Left lung (tissue), 4 donors: ENCODE measurements at regions not wholly inside any gene's neighbourhood (a gene's known extent, or its start where the extent isn't known, plus 50 kb on each side); places are given as distances from the start of the nearest gene placed in this dataset.

Source experiments
- ATAC-seq: fragments of 200-7000 bp; cut with Tn5 transposase; one replicate; pipeline ENCODE4 v1.9.1; 2020; ENCODE audit warnings: moderate library complexity
- DNase-seq, 4 donors: peaks; one replicate each; pipeline ENCODE4 v3.0.0-alpha.2; 2013 to 2020
- H3K27ac ChIP-seq, 2 donors: fragments of 200-600 bp; sonication (generic) in 1 of 2; one replicate each; pipeline versions ENCODE4 v1.5.0 to v1.8.0; 2020 to 2021
- H3K27me3 ChIP-seq, 2 donors: fragments of 200-600 bp; sonication (generic) in 1 of 2; one replicate each; pipeline versions ENCODE4 v1.5.0 to v1.8.0; 2020 to 2021
- H3K36me3 ChIP-seq, 2 donors: fragments of 200-600 bp; sonication (generic) in 1 of 2; one replicate each; pipeline versions ENCODE4 v1.5.0 to v1.8.0; 2020 to 2021
- H3K4me1 ChIP-seq, 2 donors: fragments of 200-600 bp; one replicate each; pipeline ENCODE4 v1.8.0; 2021
- H3K4me3 ChIP-seq, 2 donors: fragments of 200-600 bp; sonication (generic) in 1 of 2; one replicate each; pipeline versions ENCODE4 v1.5.0 to v1.8.0; 2020 to 2021; ENCODE audit warnings: mild to moderate bottlenecking in 1 of 2
- H3K9me3 ChIP-seq, 2 donors: fragments of 200-600 bp; sonication (generic) in 1 of 2; one replicate each; pipeline versions ENCODE4 v1.5.0 to v1.8.0; 2020 to 2021
- intact Hi-C, 2 donors: fragments of 100-400 bp; cut with DNase I; formaldehyde crosslinking; loops; one replicate each; pipeline versions ENCODE4 v1.11.2 to v1.14.2; 2022
- TF ChIP-seq, protein P1 (sequence below), 2 donors: fragments of 200-600 bp; sonication (generic) in 1 of 2; IDR thresholded peaks; one replicate each; pipeline versions ENCODE4 v1.5.0 to v1.8.0; 2021; ENCODE audit warnings: antibody characterized with exemption in 2 of 2
- donor health status: DM: no; HTN: yes; CAD: no.
- donor health status: DM: no; HTN: no; CAD: no.

DNA sequence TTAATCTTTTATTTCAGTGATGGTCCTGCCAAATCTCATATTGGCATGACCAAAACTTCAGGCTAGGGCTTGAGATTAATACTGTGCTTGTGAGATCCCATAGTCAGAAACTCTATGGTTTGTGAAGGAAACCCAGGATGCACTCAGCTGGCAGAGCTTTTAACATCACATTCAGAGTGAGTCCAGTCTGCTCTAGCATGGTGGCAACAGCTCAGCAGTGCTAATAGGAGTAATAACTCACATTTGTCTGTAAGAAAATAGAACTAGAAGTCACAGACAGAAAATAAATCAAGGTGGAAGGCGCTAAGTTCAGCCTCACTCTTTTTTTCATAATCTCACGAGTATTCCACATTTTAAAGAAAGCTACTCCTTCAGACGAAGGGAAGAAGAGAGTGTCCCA, 549.3 kb upstream of the TENM4 start:
- DNase-seq, result no peak
- Histone ChIP-seq H3K27me3 (no peaks in the 10 kb centered on the region), H3K27ac (no peak overlapping the region), H3K36me3 (no peaks in the 10 kb centered on the region), H3K4me1 (no peaks in the 10 kb centered on the region), H3K9me3 (no peaks in the 10 kb centered on the region), H3K4me3 (no peak overlapping the region)
- TF ChIP-seq, protein P1, sequence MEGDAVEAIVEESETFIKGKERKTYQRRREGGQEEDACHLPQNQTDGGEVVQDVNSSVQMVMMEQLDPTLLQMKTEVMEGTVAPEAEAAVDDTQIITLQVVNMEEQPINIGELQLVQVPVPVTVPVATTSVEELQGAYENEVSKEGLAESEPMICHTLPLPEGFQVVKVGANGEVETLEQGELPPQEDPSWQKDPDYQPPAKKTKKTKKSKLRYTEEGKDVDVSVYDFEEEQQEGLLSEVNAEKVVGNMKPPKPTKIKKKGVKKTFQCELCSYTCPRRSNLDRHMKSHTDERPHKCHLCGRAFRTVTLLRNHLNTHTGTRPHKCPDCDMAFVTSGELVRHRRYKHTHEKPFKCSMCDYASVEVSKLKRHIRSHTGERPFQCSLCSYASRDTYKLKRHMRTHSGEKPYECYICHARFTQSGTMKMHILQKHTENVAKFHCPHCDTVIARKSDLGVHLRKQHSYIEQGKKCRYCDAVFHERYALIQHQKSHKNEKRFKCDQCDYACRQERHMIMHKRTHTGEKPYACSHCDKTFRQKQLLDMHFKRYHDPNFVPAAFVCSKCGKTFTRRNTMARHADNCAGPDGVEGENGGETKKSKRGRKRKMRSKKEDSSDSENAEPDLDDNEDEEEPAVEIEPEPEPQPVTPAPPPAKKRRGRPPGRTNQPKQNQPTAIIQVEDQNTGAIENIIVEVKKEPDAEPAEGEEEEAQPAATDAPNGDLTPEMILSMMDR (IDR thresholded peaks at IDR 0.05), result no peak
- intact Hi-C loops, result no loop called here
- no peak for ATAC-seq

DNA sequence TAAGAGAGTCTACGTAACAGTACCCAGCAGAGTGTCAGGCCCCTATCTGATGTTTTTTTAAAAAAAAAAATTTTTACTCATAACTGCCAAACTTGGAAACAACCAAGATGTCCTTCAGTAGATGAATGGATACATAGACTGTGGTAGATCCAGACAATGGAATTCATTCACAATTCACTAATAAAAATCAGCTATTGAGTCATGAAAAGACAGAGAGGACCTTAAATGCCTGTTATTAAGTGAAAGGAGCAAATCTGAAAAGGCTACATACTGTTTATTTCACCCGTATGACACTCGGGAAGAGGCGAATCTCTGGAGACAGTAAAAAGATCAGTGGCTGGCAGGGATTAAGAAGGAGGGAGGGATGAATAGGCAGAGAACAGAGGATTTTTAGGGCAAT, 541.4 kb upstream of the TENM4 start:
- Histone ChIP-seq H3K27ac (no peak overlapping the region), H3K9me3 (no peaks in the 10 kb centered on the region), H3K4me3 (no peak overlapping the region), H3K4me1 (no peaks in the 10 kb centered on the region), H3K27me3 (no peaks in the 10 kb centered on the region), H3K36me3 (no peaks in the 10 kb centered on the region)
- DNase-seq (no peak), ATAC-seq (no peak)
- intact Hi-C loops, result no loop called here
- TF ChIP-seq, protein P1 (IDR thresholded peaks at IDR 0.05), result no peak

DNA sequence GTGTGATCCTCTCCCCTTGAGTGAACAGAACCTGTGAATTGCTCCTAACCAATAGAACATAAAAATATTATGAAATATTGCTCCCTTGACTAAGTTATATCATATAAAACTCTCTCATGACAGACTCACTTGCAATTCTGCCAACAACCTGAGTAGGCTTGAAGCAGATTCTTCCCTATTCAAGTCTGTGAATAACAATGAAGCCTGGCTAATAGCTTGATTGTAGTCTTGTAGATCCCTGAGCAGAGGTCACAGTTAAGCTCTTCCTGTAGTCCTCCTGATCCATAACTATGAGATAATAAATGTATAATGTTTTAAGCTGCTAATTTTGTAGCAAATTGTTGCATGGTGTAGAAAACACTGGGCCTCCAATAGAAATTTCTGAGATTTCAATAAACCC, 540.1 kb upstream of the TENM4 start:
- Histone ChIP-seq H3K27me3 (no peaks in the 10 kb centered on the region), H3K4me3 (no peak overlapping the region), H3K9me3 (no peaks in the 10 kb centered on the region), H3K4me1 (no peaks in the 10 kb centered on the region), H3K27ac (no peak overlapping the region), H3K36me3 (no peaks in the 10 kb centered on the region)
- intact Hi-C loops, result no loop called here
- TF ChIP-seq, protein P1 (IDR thresholded peaks at IDR 0.05), result no peak
- no peak for DNase-seq
- ATAC-seq, result no peak

DNA sequence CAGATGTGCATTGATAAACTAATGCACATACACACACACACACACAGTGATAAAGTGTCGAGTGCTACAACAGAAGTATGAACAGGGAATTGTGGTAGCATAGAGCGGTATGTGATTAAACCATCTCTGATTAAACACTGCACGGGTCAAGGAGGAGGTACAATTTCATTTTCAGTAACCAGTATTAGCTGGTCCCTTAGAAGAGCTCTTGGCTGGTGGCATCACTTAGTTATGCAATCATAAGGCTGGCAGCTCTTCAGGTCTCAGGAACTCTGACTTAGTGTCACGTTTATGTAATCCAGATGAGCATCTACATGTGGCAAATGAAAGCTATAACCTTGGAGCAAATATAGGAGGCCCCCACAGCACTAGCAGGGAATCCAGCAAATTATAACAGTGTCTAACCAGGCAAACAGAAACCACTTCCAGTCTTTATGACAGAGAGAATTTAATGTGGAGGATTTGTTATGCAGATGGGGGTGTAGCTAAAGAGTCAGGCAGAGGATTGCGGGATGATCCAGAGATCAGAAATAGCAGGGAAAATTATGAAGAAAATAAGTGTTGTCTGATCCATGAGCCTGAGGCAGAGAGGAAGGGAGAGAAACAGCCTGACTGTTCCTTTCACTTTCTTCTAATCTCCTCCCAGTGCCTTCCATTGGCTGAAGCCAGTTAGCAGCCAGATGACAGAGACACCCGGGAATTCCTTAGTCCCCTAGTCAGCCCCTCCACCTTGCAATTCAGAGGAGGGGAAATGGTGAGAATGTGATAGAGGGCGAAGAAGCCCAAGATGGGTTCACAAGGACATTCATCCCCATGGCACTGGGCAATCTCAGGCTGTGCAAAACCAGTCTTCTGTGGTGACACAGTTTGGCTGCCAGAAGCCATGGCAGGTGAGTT, 533.1 kb upstream of the TENM4 start:
- TF ChIP-seq, protein P1 (IDR thresholded peaks at IDR 0.05), result no peak
- Histone ChIP-seq H3K36me3 (no peaks in the 10 kb centered on the region), H3K4me3 (no peak overlapping the region), H3K27ac (no peak overlapping the region), H3K9me3 (no peaks in the 10 kb centered on the region), H3K4me1 (no peaks in the 10 kb centered on the region), H3K27me3 (no peaks in the 10 kb centered on the region)
- intact Hi-C loops, result no loop called here
- ATAC-seq, result peak; percentile 82
- DNase-seq, result peak in 2 of 4 donors; percentile 7

DNA sequence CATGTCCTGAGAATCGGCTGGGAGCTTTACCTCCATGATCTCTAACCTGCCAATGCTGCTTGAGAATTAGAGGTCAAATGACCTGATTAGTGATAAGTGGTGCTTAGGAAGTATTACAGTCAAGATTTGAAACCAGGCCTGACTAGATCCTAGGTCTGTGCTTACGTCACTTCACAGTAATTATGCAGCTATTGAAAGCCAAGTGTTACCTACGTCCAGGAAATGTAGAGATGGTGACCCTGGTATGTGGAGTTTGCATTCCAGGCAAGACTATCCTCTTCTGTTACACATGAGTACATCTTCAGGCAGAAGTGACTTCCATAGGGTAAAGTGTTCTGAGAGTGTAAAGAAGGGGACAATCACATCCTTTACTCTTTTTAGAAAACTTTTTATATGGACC, 530.4 kb upstream of the TENM4 start:
- DNase-seq (no peak), ATAC-seq (peak; percentile 61)
- no peaks in the 10 kb centered on the region for H3K4me1 ChIP-seq
- H3K27me3 ChIP-seq, result no peaks in the 10 kb centered on the region
- H3K9me3 ChIP-seq, result no peaks in the 10 kb centered on the region
- no peak overlapping the region for H3K27ac ChIP-seq
- no peaks in the 10 kb centered on the region for H3K36me3 ChIP-seq
- H3K4me3 ChIP-seq, result no peak overlapping the region
- intact Hi-C loops, result no loop called here
- TF ChIP-seq, protein P1 (IDR thresholded peaks at IDR 0.05), result no peak
